Cardiac septum (tissue), 1 donor: ENCODE measurements at regions not wholly inside any gene's neighbourhood (a gene's known extent, or its start where the extent isn't known, plus 50 kb on each side); places are given as distances from the start of the nearest gene placed in this dataset.

Experiments
- DNase-seq: peaks from one replicate; pipeline ENCODE4 v3.0.0-alpha.2; 2020; ENCODE audit warnings: low spot score
- intact Hi-C: fragments of 100-400 bp; cut with DNase I; formaldehyde crosslinking; loops from one replicate; pipeline ENCODE4 v1.14.0; 2022
- donor health status: DM: no; HTN: no; CAD: no.

DNA sequence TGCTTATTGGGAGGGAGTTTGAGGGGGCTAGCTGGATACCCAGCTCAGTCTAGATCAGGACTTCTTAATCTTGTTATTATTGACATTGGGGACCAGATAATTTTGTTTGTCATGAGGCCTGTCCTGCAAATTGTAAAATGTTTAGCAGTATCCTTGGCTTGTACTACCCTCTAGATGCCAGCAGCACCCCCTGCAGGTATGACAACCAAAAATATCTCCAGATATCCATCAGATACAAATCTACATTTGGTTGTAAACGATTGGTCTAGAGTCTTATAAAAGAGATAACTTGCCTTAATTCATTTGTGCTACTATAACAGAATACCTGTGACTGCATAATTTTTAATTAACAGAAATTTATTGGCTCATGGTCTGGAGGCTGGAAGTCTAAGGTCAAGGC lies 1232.2 kb downstream of the XPNPEP1 start:
- intact Hi-C loops = no loop called here
- DNase-seq = no peak

DNA sequence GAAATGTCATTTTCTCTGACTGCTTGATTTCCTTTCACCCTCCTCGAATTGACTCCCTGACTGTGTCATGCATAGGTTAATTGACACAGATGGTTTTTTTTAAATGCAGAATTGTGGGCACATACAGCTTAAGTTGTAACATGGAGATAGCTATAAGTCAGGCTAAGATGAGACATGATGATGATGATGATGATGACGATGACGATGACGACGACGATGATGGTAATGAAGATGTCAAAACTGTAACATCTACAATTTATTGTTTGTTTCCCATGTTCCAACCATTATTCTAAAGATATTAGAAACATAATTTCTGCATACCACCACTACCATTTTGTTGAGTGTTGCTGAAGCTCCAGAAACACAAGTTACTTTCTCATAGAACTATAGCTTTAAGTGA lies 1232.8 kb downstream of the XPNPEP1 start:
- intact Hi-C loops = no loop called here
- DNase-seq = no peak

DNA sequence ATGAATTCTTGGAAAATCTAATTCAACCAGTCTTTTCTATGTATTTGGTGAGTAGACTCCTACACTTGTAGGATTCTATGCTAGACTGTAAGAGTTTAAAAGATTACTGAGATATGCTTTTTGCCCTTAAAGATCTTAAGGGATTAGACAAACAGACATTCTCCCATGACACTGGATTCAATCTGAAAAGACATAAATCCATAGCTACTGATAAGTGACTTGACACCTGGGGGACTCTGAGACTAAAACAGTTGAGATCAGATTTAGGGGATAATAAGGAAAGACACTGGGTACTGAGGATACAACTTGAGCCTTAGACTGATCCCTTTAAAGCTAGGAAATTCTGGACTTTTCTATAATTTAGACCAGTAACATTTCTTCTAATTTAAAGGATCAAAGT lies 1233.4 kb downstream of the XPNPEP1 start:
- DNase-seq = no peak
- intact Hi-C loops = no loop called here

DNA sequence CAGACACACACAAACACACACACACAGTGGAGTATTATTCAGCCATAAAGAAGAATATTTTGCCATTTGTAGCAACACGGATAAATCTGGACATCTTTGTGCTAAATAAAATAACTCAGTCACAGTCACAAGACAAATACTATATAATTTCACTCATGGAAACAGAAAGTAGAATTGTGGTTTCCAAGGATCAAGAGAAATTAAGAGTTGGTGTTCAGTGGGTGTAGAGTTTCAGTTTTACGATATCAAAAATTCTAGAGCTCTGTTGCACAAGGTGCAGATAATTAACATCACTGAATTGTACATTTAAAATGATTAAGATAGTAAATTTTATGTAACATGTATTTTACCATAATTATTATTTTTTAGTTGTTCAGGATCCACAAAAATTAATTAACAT lies 1235.0 kb downstream of the XPNPEP1 start:
- DNase-seq = no peak
- intact Hi-C loops = no loop called here

DNA sequence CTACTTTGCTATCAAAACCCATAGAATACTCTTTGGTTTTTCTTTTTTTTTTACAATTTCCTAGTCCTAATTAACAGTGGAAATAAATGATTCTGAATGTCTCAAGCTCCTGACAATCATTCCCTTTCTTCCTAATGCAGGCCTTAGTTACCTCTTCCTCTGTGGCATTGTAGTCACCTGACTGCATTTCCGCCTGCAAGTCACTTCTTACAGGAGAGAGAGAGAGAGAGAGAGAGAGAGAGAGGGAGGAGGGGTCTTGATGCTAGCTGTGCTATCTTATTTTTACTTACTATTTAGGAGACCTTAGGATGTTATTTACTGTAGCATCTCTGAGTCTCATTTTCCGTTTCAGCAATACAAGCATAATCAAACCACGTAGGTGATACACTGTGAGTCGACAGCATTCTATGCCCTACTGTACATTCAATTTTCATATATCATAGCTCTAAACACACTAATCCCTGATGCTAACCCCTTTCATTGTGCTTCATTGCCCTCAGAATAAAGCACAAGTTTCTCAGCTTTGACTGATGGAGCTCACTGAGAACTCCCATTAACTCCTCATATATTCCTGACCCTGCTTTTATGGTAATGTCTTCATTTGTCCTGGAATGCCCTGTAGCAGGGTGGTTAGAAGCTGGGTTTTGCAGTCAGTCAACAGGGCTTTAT lies 1237.3 kb downstream of the XPNPEP1 start:
- intact Hi-C loops = no loop called here
- no peak for DNase-seq

DNA sequence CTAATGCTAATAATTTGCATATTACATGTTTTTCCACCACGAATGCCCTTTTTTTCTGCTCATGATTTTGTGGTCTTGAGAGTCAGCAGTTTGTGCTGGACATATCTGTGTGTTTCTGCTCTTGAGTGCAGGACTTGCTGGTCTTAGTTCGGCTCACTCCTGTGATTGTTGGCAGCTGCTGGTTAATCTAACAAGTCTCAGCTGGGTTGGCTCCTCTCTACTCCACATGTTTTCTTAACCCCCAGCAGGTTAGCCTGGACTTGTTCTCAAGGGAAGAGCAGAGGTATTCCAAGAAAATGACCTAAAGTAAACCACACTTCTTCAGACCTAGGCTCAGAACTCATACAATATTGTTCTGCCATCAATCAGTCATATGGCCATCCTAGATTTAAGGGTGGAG lies 1238.9 kb downstream of the XPNPEP1 start:
- intact Hi-C loops = no loop called here
- no peak for DNase-seq

DNA sequence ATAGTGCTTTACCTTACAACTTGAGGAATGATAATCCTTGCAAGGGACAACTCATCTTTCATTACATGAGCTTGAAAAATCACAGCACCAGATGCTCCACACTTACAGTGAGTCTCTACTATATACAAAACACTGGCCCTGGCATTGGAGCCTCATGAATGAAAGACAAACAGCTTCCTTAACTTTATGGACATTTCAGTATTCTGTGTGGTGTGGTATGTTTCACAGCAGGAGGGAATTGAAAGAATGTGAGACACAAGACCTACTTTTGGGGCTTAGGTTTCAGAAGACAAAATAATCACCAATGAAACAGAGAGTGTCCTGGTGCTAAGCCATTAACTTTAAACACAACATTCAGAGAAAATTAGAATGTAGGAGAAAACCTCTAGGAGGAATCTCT lies 1249.6 kb downstream of the XPNPEP1 start:
- intact Hi-C loops = no loop called here

DNA sequence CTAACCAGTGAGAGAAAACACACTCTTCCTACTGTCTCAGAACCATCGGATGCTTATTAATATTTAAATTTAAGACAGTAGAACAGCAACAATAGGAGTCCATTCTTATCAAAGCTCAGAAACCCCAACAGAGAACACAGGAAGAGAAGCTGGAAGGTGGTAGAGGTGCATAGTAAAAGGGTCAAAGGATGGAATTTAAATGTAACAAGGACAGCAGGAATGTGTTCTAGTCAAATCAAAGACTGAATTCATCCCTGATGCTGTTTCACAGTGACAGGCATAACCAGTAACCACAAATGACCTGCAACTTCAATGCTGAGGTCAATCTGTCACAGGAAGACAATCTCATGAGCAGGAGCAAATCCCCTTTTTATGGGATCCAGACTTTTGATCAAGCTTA lies 1259.7 kb downstream of the XPNPEP1 start:
- DNase-seq = no peak
- intact Hi-C loops = no loop called here

More for the DNA sequence above, 1249.6 kb downstream of the XPNPEP1 start:
- DNase-seq = no peak

DNA sequence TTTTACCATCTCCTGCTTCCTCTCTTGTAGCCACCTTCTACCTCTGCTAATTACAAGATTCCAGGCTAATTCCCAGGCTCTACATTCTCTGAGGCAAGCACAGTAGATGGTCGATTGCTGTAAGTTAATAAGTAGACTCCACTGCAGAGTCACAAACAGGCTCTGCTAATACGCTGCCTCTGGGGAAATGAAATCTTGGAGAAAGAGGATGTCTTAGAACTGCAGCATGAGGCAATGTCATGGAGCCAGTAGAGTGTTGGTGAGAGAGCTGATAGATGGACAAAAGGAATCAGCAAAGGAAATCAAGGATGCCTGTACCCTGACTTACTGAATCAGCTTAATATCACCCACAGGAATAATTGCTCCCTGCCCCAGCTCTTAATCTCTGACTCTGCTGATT lies 1260.3 kb downstream of the XPNPEP1 start:
- intact Hi-C loops = no loop called here
- no peak for DNase-seq

DNA sequence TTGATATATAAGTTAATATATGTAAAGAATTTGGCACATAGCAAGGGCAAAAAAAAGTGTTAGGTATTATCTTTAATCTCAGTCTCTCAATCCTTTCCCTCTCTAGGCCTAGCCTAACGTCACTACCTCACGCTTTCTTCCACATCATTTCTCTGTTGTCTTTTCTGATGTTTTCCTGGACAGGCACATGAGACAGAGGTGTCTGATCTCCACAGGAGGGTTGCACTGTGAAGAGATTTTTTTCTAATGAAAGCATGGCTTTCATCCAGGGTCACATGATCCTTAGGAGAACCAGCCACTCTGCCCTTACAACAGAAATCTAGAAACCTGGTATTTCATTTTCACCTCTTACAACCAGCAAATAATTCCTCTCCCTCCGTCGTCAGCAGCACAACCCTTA lies 1268.3 kb downstream of the XPNPEP1 start:
- intact Hi-C loops = no loop called here
- DNase-seq = no peak

DNA sequence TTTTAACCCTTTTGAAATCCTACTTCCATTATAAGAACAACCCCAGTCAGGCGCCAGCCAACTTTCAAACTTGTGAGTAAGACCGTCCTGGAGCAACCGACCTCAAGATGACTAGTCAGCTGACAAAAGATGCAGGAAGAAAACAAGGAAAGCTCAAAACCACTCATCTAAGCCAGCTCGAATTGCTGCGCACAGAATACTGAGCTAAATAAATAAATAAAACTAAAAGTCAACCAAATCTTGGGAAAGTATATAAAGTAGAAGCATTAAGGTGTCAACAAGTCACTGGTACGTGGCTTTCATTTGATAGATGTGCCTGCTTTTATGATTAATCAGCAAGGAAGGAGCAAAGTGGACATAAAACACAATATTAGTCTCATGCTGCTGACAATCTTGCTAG lies 1269.8 kb downstream of the XPNPEP1 start:
- DNase-seq = no peak
- intact Hi-C loops = no loop called here

DNA sequence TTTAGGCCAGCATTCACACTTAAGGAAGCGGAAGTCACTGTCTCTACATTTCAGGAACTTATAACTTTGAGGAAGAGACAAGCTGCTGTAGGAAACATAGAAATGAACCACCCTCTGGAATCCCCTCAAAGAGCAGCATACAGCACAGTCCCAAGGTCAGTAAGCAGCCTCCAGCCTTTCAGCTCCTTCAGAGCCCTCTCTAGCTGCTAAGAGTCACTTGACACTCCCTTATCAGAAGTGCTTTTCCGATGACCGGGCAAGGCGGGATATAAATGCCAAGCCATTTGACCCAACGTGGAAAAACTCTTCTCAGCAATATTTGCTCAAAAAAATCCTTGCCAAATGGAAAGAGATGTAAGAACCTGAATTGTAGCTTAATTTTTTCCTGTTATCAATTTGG lies 1284.3 kb downstream of the XPNPEP1 start:
- intact Hi-C loops = no loop called here
- DNase-seq = no peak

DNA sequence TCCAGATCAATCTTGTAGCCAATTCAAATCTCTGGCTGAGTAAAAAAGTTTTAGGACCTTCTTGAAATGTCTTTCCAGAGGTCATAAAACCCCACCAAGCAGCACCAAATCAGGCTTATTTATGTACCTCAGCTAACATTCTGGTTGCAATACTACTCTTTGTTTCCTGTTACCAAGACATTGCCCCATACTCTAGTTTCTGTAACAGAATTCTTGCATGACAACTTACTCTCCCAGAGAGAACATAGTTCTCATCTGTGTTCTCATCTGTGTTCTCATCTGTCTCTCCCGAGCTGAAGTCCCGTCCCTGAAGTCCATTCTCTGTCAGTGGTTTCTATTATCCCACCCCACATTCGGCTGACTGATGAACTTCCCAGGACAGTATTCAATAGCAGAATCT lies 1285.1 kb downstream of the XPNPEP1 start:
- no peak for DNase-seq
- intact Hi-C loops = no loop called here

DNA sequence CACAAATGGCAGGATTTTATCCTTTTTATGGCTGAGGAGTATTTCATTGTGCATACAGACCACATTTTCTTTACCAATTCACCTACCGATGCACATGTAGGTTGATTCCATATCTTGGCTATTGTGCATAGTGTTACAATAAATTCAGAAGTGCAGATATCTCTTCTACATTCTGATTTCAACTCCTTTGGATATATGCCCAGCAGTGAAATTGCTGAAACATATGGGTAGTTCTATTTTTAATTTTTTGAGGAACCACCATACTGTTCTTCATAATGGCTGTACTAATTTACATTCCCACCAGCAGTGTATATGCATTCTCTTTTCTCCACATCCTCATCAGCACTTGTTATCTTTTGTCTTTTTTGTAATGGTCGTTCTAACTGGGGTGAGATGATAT lies 1290.3 kb downstream of the XPNPEP1 start:
- intact Hi-C loops = no loop called here
- DNase-seq = no peak

DNA sequence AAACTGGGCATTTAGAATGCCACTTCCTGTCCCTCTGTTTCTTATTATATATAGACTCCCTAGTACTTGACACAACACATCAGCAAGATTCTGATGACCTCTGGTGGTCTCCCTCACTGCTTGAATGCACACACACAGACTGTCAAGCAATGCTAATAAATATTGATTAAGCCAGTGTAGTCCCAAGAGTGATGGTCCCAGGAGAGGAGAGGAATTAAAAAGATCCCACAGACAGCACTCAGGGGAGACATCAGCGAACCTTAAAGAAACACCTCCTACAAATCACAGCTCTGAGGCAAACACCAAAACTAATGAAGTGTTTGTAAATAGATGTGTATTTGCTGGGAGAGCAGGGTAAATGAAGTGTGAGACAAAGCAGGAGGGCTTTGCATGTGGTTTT lies 1291.2 kb downstream of the XPNPEP1 start:
- DNase-seq = no peak
- intact Hi-C loops = no loop called here

DNA sequence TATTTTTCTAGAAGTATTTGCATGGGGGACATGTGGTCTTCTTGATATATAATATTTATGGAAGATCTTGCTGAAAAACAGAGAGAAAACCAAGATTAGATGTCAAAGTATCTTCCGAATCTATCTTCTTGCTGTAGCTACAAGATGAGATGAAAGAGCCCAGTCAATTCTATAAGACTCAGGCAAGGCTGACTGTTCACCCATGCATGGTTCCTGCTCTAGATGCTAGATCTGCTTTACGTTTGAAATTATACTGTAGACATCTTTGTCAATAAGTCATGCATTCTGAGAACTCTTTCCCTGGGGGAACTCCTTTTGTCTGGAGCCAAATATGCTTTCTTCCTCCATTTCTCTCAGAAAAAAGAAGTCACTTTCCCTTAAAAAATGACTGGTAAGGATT lies 1292.0 kb downstream of the XPNPEP1 start:
- intact Hi-C loops = no loop called here
- DNase-seq = no peak

DNA sequence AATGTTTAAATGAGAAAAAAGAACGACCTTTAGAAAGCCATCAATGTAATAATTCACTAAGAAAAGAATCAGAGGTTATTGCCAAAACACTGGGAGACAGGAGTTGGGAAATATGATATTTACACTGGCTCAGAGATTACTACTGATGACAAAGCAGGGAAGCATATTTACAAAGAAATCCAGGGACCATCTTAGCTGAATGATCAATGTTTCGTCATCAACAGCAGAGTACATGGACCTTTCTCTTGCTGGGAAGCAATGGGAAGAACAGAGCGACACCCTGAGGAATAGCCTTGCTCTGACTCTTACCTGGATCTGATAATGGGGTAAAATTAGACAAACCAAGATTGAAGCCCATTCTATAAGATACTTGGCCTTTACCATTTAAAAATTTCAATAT lies 1293.5 kb downstream of the XPNPEP1 start:
- intact Hi-C loops = no loop called here

DNA sequence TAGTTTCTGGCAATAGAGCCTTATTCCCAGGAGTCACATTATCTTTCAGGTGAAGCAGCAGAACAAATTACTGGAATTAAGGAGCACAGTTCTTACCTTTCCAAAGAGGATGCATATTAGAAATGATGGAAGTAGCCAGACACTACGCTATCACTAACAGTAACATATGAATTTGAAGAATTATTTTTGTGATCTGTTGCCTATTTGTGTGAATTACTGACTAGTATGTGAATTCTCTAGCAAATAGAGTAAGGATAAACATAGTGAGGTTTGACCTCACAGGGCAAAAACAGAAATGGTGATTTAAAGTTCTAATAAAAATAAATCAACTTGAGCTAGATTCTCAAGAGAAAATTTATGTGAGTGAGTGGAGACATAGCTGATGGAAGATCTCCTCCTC lies 1299.3 kb downstream of the XPNPEP1 start:
- no peak for DNase-seq
- intact Hi-C loops = no loop called here

More for the DNA sequence above, 1293.5 kb downstream of the XPNPEP1 start:
- DNase-seq = no peak

DNA sequence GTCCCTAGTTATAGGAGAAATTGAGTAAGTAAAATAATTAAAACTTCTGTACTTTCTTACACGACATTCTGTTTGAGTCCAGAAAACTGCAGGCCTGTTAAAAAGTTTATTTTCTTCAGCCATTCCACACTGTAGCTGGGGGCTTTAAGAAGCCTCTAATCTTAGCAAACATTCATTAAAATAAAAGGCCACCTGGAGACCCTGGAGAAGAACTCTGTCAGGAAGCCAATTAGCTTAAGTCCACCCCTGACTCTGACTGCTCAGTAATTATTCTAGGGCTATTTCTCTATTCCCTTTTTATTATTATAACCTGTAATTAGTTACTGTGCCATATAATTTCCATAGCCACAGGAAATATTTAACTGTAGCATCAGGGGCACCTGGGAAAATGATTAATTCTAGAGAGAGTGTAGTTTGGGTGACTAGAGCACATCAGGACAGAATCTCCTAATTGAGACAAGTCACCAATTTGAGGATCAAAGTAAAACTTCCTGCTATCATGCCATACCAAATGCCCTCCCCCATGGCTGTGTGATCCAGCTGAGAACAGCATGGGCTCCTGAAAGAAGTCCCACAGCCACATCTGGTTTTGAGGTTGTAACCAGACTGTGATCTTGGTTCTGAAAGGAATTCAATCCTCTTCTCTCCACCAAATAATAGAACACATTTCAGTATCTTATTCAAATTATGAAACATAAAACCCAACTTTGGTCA lies 1302.3 kb downstream of the XPNPEP1 start:
- intact Hi-C loops = no loop called here
- no peak for DNase-seq

DNA sequence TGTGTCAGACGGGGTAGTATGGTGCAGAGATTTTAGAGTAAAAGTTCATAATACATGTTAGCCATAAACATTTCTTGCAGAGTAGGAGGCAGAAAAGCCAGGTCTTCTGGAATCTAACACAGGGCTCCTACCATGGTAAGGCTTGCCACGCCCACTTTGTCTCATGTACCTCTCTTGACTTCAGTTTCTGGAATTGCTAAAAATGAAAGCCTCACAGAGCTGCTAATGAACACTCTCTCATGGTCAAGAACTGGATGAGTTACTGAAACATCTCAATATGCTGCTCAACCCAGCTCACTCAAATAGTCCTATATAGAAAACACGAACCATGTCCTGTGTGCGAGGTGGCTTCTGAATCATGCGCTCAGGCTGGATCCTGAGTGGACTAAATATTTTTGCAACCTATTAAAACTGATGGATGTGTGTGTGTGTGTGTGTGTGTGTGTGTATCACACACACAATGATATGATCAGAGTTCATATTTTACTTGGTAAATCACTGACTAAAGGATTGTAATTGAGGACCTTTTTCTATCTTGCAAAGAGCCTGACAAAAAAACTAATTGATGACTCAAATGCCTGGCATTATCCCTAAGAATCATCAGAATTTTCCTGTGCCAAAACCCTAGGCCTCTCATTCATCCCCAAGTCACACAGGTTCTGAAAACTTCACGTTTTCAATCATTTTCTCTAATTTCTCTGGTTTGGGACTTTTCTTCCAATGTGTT lies 1306.6 kb downstream of the XPNPEP1 start:
- intact Hi-C loops = no loop called here
- DNase-seq = no peak
